Neural cell (in vitro differentiated cells): ENCODE measurements at regions not wholly inside any gene's neighbourhood (a gene's known extent, or its start where the extent isn't known, plus 50 kb on each side); places are given as distances from the start of the nearest gene placed in this dataset.

Experiments
- H2AFZ ChIP-seq: fragments of 200-600, 300-800 bp; sonication (generic), shearing (Covaris generic); 2 replicates; pipeline ENCODE4 v1.6.0; 2014; ENCODE audit warnings: low read depth, mild to moderate bottlenecking, antibody characterized with exemption, low read length, moderate library complexity
- H3F3A ChIP-seq: fragments of 200-600 bp; shearing (Covaris generic); 2 replicates; pipeline ENCODE4 v1.6.1; 2016; ENCODE audit warnings: mild to moderate bottlenecking, moderate library complexity, mixed read lengths, antibody characterized with exemption, low read length; ENCODE audit not compliant: insufficient read depth, poor library complexity, severe bottlenecking
- H3K27ac ChIP-seq: fragments of 200-600, 300-800 bp; sonication (generic), shearing (Covaris generic); 2 replicates; pipeline ENCODE4 v1.5.1; 2014; ENCODE audit warnings: mild to moderate bottlenecking, low read length, moderate library complexity
- H3K27me3 ChIP-seq: fragments of 300-800, 200-600 bp; sonication (generic), shearing (Covaris generic); 2 replicates; pipeline ENCODE4 v1.6.0; 2014; ENCODE audit warnings: mild to moderate bottlenecking, low read depth, low read length, moderate library complexity; ENCODE audit not compliant: insufficient read depth
- H3K36me3 ChIP-seq: fragments of 300-800, 200-600 bp; sonication (generic), shearing (Covaris generic); 2 replicates; pipeline ENCODE4 v1.5.1; 2014; ENCODE audit warnings: mild to moderate bottlenecking, antibody characterized with exemption, low read length, moderate library complexity; ENCODE audit not compliant: insufficient read depth
- H3K4me2 ChIP-seq: fragments of 300-800, 200-600 bp; sonication (generic), shearing (Covaris generic); 2 replicates; pipeline ENCODE4 v1.6.0; 2014; ENCODE audit warnings: mild to moderate bottlenecking, low read length
- H3K4me3 ChIP-seq: fragments of 300-800, 200-600 bp; sonication (generic), shearing (Covaris generic); 2 replicates; pipeline ENCODE4 v1.5.1; 2014; ENCODE audit warnings: mild to moderate bottlenecking, low read length, moderate library complexity
- H3K79me2 ChIP-seq: fragments of 200-600 bp; shearing (Covaris generic); replicated peaks from 2 replicates; pipeline ENCODE4 v1.6.0; 2014; ENCODE audit warnings: mild to moderate bottlenecking, low read length, moderate library complexity; ENCODE audit not compliant: insufficient read depth
- H3K9ac ChIP-seq: fragments of 300-800, 200-600 bp; sonication (generic), shearing (Covaris generic); 2 replicates; pipeline ENCODE4 v1.6.1; 2016; ENCODE audit warnings: mild to moderate bottlenecking, low read length, mixed read lengths
- H3K9me2 ChIP-seq: fragments of 200-600 bp; shearing (Covaris generic); 2 replicates; pipeline ENCODE4 v1.6.1; 2016; ENCODE audit warnings: mild to moderate bottlenecking, low read length, mixed read lengths; ENCODE audit not compliant: insufficient read depth
- H3K9me3 ChIP-seq: fragments of 200-600, 300-800 bp; sonication (generic), shearing (Covaris generic); 2 replicates; pipeline ENCODE4 v1.6.1; 2016; ENCODE audit warnings: mild to moderate bottlenecking, mixed run types, low read length, moderate library complexity, mixed read lengths
- H4K20me1 ChIP-seq: fragments of 200-600 bp; shearing (Covaris generic); 2 replicates; pipeline ENCODE4 v1.6.1; 2016; ENCODE audit warnings: mild to moderate bottlenecking, mixed run types; ENCODE audit not compliant: insufficient read depth
- EP300 ChIP-seq: fragments of 450-650 bp; conservative IDR thresholded peaks from 2 replicates; pipeline ENCODE4 v1.6.1; 2014; ENCODE audit warnings: antibody characterized with exemption, mild to moderate bottlenecking, moderate library complexity; ENCODE audit not compliant: poor library complexity, severe bottlenecking
- EZH2 ChIP-seq: fragments of 200-600, 300-800 bp; shearing (Covaris generic), sonication (generic); IDR thresholded peaks from 2 replicates; pipeline ENCODE4 v1.6.1; 2014; ENCODE audit warnings: antibody characterized with exemption, low read length, borderline replicate concordance, mild to moderate bottlenecking; ENCODE audit not compliant: insufficient read depth, poor library complexity, severe bottlenecking
- MXI1 ChIP-seq: fragments of 450-650 bp; conservative IDR thresholded peaks from 2 replicates; pipeline ENCODE4 v1.6.1; 2014; ENCODE audit warnings: antibody characterized with exemption, mild to moderate bottlenecking; ENCODE audit not compliant: poor library complexity, severe bottlenecking
- POLR2AphosphoS5 ChIP-seq: IDR thresholded peaks from 2 replicates; pipeline ENCODE4 v1.6.1; 2012
- RAD21 ChIP-seq: fragments of 450-650 bp; conservative IDR thresholded peaks from 2 replicates; pipeline ENCODE4 v1.6.1; 2014; ENCODE audit warnings: antibody characterized with exemption, mild to moderate bottlenecking, moderate library complexity
- SMC3 ChIP-seq: fragments of 450-650 bp; conservative IDR thresholded peaks from 2 replicates; pipeline ENCODE4 v1.6.1; 2014; ENCODE audit warnings: antibody characterized with exemption, mild to moderate bottlenecking, moderate library complexity; ENCODE audit not compliant: poor library complexity
- TAF1 ChIP-seq: IDR thresholded peaks from 2 replicates; pipeline ENCODE4 v1.6.1; 2012; ENCODE audit warnings: low read depth
- TF ChIP-seq, protein P1 (sequence below): fragments of 450-650 bp; IDR thresholded peaks from 2 replicates; pipeline ENCODE4 v1.5.1; 2014; ENCODE audit warnings: antibody characterized with exemption, mild to moderate bottlenecking, moderate library complexity; ENCODE audit not compliant: poor library complexity, severe bottlenecking
- TF ChIP-seq, protein P2 (sequence below): IDR thresholded peaks from 2 replicates; pipeline ENCODE4 v1.6.1; 2012; ENCODE audit warnings: borderline replicate concordance

DNA sequence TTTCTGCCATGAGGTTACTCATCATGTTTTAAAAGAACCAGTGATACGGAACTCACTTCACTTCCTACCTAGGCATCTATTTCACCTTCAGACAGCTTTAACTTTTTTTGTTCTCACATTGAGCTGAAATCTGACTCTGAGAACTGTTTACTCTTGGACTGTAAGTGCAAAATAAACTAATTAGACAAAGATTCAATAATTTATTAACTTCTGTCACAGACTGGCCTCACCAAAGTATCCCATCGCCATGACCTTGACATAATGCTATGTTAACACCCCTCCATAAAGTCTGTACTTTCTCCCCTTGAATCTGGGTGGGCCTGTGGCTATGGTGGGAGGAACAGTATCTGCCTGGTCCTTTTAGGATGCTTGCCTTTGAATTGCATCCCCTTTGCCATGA is 448.1 kb downstream of the CBLN4 start:
- no peak overlapping the region for H3K4me3 ChIP-seq
- H3K79me2 ChIP-seq = no peaks in the 10 kb centered on the region

DNA sequence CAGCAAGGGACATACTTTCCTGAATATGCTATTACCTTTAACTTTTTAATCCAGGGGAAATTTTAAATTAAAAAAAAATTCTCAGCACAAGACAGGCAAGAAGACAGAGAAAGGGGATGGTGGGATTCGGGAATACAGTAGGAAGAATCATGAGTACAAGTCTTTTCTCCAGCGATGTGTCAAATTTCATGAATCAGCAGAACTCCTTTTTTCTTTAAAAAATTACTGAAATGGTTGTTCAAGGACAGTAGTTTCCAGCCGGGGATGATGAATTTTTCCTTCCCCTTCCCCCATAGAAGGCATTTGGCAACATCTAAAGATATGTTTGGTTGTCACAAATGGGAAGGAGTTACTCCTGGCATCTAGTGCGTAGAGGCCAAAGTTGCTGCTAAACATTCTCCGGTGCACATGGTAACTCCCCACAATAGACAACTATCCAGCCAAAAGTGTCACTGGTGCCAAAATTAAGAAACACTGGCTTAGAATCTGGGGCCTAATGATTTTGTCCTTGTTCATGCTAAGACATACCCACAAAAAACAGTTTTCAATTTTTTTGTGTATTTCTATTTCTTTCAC is 450.2 kb downstream of the CBLN4 start:
- H3F3A ChIP-seq = no peaks in the 10 kb centered on the region
- no peak overlapping the region for H3K27ac ChIP-seq
- no peaks in the 10 kb centered on the region for H3K27me3 ChIP-seq
- H3K79me2 ChIP-seq = no peaks in the 10 kb centered on the region
- H3K9ac ChIP-seq = no peak overlapping the region
- H3K9me3 ChIP-seq = no peaks in the 10 kb centered on the region
- H2AFZ ChIP-seq = no peak overlapping the region
- no peak overlapping the region for H3K4me2 ChIP-seq
- H3K9me2 ChIP-seq = no peaks in the 10 kb centered on the region
- no peak overlapping the region for H3K4me3 ChIP-seq
- TF ChIP-seq POLR2AphosphoS5 (no peak), TAF1 (no peak), RAD21 (no peak), EP300 (no peak), EZH2 (no peak), SMC3 (no peak), MXI1 (no peak)
- TF ChIP-seq, protein P1, sequence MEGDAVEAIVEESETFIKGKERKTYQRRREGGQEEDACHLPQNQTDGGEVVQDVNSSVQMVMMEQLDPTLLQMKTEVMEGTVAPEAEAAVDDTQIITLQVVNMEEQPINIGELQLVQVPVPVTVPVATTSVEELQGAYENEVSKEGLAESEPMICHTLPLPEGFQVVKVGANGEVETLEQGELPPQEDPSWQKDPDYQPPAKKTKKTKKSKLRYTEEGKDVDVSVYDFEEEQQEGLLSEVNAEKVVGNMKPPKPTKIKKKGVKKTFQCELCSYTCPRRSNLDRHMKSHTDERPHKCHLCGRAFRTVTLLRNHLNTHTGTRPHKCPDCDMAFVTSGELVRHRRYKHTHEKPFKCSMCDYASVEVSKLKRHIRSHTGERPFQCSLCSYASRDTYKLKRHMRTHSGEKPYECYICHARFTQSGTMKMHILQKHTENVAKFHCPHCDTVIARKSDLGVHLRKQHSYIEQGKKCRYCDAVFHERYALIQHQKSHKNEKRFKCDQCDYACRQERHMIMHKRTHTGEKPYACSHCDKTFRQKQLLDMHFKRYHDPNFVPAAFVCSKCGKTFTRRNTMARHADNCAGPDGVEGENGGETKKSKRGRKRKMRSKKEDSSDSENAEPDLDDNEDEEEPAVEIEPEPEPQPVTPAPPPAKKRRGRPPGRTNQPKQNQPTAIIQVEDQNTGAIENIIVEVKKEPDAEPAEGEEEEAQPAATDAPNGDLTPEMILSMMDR = no peak
- TF ChIP-seq, protein P2, sequence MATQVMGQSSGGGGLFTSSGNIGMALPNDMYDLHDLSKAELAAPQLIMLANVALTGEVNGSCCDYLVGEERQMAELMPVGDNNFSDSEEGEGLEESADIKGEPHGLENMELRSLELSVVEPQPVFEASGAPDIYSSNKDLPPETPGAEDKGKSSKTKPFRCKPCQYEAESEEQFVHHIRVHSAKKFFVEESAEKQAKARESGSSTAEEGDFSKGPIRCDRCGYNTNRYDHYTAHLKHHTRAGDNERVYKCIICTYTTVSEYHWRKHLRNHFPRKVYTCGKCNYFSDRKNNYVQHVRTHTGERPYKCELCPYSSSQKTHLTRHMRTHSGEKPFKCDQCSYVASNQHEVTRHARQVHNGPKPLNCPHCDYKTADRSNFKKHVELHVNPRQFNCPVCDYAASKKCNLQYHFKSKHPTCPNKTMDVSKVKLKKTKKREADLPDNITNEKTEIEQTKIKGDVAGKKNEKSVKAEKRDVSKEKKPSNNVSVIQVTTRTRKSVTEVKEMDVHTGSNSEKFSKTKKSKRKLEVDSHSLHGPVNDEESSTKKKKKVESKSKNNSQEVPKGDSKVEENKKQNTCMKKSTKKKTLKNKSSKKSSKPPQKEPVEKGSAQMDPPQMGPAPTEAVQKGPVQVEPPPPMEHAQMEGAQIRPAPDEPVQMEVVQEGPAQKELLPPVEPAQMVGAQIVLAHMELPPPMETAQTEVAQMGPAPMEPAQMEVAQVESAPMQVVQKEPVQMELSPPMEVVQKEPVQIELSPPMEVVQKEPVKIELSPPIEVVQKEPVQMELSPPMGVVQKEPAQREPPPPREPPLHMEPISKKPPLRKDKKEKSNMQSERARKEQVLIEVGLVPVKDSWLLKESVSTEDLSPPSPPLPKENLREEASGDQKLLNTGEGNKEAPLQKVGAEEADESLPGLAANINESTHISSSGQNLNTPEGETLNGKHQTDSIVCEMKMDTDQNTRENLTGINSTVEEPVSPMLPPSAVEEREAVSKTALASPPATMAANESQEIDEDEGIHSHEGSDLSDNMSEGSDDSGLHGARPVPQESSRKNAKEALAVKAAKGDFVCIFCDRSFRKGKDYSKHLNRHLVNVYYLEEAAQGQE = no peak
- no peaks in the 10 kb centered on the region for H4K20me1 ChIP-seq
- H3K36me3 ChIP-seq = no peaks in the 10 kb centered on the region

More for the DNA sequence above, 448.1 kb downstream of the CBLN4 start:
- Histone ChIP-seq H3K4me2 (no peak overlapping the region), H2AFZ (no peak overlapping the region), H3K9ac (no peak overlapping the region), H3K9me2 (no peaks in the 10 kb centered on the region), H3F3A (no peaks in the 10 kb centered on the region), H3K9me3 (no peaks in the 10 kb centered on the region), H3K27me3 (no peaks in the 10 kb centered on the region), H3K36me3 (no peaks in the 10 kb centered on the region), H3K27ac (no peak overlapping the region), H4K20me1 (no peaks in the 10 kb centered on the region)
- TF ChIP-seq POLR2AphosphoS5 (no peak), MXI1 (no peak)

DNA sequence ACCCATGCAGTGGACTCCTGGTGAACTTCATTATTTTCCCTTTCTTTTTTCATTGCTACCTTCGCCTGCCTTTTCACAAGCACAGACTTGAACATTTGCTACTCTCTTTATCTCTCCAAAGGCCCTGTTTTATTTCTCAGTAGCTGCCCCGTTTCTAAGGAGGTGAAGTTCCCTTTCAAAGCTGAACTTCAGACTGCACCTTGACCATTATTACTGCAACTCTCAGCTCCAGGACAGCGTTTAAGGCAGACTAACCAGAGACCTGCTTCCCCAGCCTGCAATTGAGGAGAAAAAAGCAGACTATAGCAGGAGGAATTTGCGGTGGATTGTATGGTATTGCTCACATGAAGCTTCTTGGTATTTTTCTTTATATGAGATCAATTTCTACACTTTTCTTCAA is 460.7 kb downstream of the CBLN4 start:
- H3K27ac ChIP-seq = no peak overlapping the region
- no peak for TF ChIP-seq RAD21
- TF ChIP-seq TAF1 = no peak
- TF ChIP-seq POLR2AphosphoS5 = no peak
- no peak for TF ChIP-seq EZH2
- TF ChIP-seq EP300 = no peak
- no peak for TF ChIP-seq SMC3
- no peak for TF ChIP-seq MXI1
- TF ChIP-seq, protein P1 = no peak
- TF ChIP-seq, protein P2 = no peak
- no peaks in the 10 kb centered on the region for H4K20me1 ChIP-seq
- H3F3A ChIP-seq = no peaks in the 10 kb centered on the region
- H2AFZ ChIP-seq = no peak overlapping the region
- H3K4me3 ChIP-seq = no peak overlapping the region
- H3K36me3 ChIP-seq = no peaks in the 10 kb centered on the region
- no peak overlapping the region for H3K9ac ChIP-seq
- H3K9me2 ChIP-seq = no peaks in the 10 kb centered on the region
- H3K79me2 ChIP-seq = no peaks in the 10 kb centered on the region
- H3K27me3 ChIP-seq = no peaks in the 10 kb centered on the region
- H3K9me3 ChIP-seq = no peaks in the 10 kb centered on the region
- H3K4me2 ChIP-seq = no peak overlapping the region
